A549 (cell line): ENCODE measurements at regions not wholly inside any gene's neighbourhood (a gene's known extent, or its start where the extent isn't known, plus 50 kb on each side); places are given as distances from the start of the nearest gene placed in this dataset.

ENCODE experiments used
- ATAC-seq, 2 experiments: fragments of 200-7000 bp in 1 of 2; fragments of >200 bp in 1 of 2; cut with Nextera tagmentation in 1 of 2; cut with Tn5 transposase in 1 of 2; 3 replicates each; pipeline versions ENCODE4 v1.8.0 to v1.9.1; 2018 to 2020; ENCODE audit warnings: mild to moderate bottlenecking in 1 of 2, moderate library complexity in 1 of 2
- CTCF ChIA-PET: fragments of 300-600 bp; sonication (Branson Sonifier 250); formaldehyde crosslinking; extraction: SDS; loops from one replicate; lab custom pipeline; 2021; ENCODE audit warnings: antibody characterized with exemption, inconsistent platforms; lab: Yijun Ruan, JAX
- POLR2A ChIA-PET: fragments of 350-600 bp; formaldehyde crosslinking; extraction: SDS; loops from one replicate; lab custom pipeline; 2021; ENCODE audit warnings: antibody characterized with exemption, inconsistent platforms; lab: Yijun Ruan, JAX
- DNase-seq, 2 experiments: peaks; one replicate each; pipeline versions ENCODE4 v3.0.0 to v3.0.0-alpha.2; 2011 to 2016; ENCODE audit warnings: low read depth in 1 of 2, low spot score in 1 of 2
- FAIRE-seq: peaks from 2 replicates; lab custom pipeline; 2011; peaks lifted over from hg19 to GRCh38; lab: Jason Lieb, UNC
- H3K27ac ChIP-seq, 2 experiments: fragments of >200 bp; sonication (Bioruptor Twin); formaldehyde crosslinking; 3 replicates each; pipeline ENCODE4 v1.5.1; 2016 to 2017
- H3K4me1 ChIP-seq: fragments of >200 bp; sonication (Bioruptor Twin); formaldehyde crosslinking; 3 replicates; pipeline ENCODE4 v1.6.1; 2016
- H3K4me2 ChIP-seq: fragments of >200 bp; sonication (Bioruptor Twin); formaldehyde crosslinking; 3 replicates; pipeline ENCODE4 v1.6.1; 2016
- H3K4me3 ChIP-seq: fragments of >200 bp; sonication (Bioruptor Twin); formaldehyde crosslinking; 3 replicates; pipeline ENCODE4 v1.5.1; 2016
- H3K9me3 ChIP-seq: fragments of >200 bp; sonication (Bioruptor Twin); formaldehyde crosslinking; 3 replicates; pipeline ENCODE4 v1.6.1; 2016
- EHMT2 ChIP-seq: fragments of 200-600 bp; sonication (generic); IDR thresholded peaks from 2 replicates; pipeline ENCODE4 v1.6.1; 2016; ENCODE audit warnings: antibody characterized with exemption, low read depth, mild to moderate bottlenecking, moderate library complexity
- ESRRA ChIP-seq: fragments of 150-350 bp; IDR thresholded peaks from 2 replicates; pipeline ENCODE4 v1.6.1; 2014; ENCODE audit warnings: mild to moderate bottlenecking, low read length, borderline replicate concordance
- HEYL ChIP-seq: fragments of 250-450 bp; sonication (Bioruptor Pico); IDR thresholded peaks from 2 replicates; pipeline ENCODE4 v1.8.0; 2021; ENCODE audit warnings: mild to moderate bottlenecking, moderate library complexity
- HOXA7 ChIP-seq: fragments of 250-450 bp; sonication (Bioruptor Pico); IDR thresholded peaks from 2 replicates; pipeline ENCODE4 v1.5.0; 2020; ENCODE audit warnings: mild to moderate bottlenecking, moderate library complexity
- HOXB5 ChIP-seq: fragments of 250-450 bp; sonication (Bioruptor Pico); IDR thresholded peaks from 2 replicates; pipeline ENCODE4 v1.5.0; 2020; ENCODE audit warnings: mild to moderate bottlenecking, moderate library complexity
- JUNB ChIP-seq: fragments of >200 bp; sonication (Bioruptor Twin); formaldehyde crosslinking; IDR thresholded peaks from 2 replicates; pipeline ENCODE4 v1.6.1; 2016
- MAFK ChIP-seq: fragments of 450-650 bp; IDR thresholded peaks from 2 replicates; pipeline ENCODE4 v1.6.1; 2014; ENCODE audit not compliant: partially characterized antibody
- MAZ ChIP-seq: fragments of 150-350 bp; IDR thresholded peaks from 2 replicates; pipeline ENCODE4 v1.6.1; 2014; ENCODE audit warnings: antibody characterized with exemption, low read depth, low read length, borderline replicate concordance
- NFE2L2 ChIP-seq: fragments of 150-350 bp; conservative IDR thresholded peaks from 2 replicates; pipeline ENCODE4 v1.6.1; 2014; ENCODE audit warnings: low read length
- NPAS2 ChIP-seq: fragments of 250-450 bp; sonication (Bioruptor Pico); IDR thresholded peaks from 2 replicates; pipeline ENCODE4 v1.8.0; 2022; ENCODE audit warnings: mild to moderate bottlenecking, moderate library complexity, borderline replicate concordance
- PHF8 ChIP-seq: fragments of 200-600 bp; sonication (generic); IDR thresholded peaks from 2 replicates; pipeline ENCODE4 v1.6.1; 2016; ENCODE audit warnings: low read depth, mild to moderate bottlenecking, antibody characterized with exemption, moderate library complexity, borderline replicate concordance
- POLR2AphosphoS2 ChIP-seq: conservative IDR thresholded peaks from 2 replicates; pipeline ENCODE4 v1.6.1; 2012; ENCODE audit warnings: low read length, improper control_type of control experiment, inconsistent platforms
- RCOR1 ChIP-seq: fragments of 150-350 bp; IDR thresholded peaks from 2 replicates; pipeline ENCODE4 v1.6.1; 2014; ENCODE audit warnings: antibody characterized with exemption, low read length, low read depth
- SREBF2 ChIP-seq: fragments of 450-650 bp; IDR thresholded peaks from 2 replicates; pipeline ENCODE4 v1.6.1; 2014; ENCODE audit warnings: mild to moderate bottlenecking, moderate library complexity
- TP53 ChIP-seq: fragments of 250-450 bp; sonication (Bioruptor Pico); IDR thresholded peaks from 2 replicates; pipeline ENCODE4 v1.5.0; 2021; ENCODE audit warnings: mild to moderate bottlenecking, moderate library complexity
- ZFP36 ChIP-seq: fragments of 450-650 bp; IDR thresholded peaks from 2 replicates; pipeline ENCODE4 v1.6.1; 2014; ENCODE audit warnings: borderline replicate concordance; ENCODE audit not compliant: partially characterized antibody
- WGBS: methylation state at CpG from one replicate; pipeline ENCODE4 v1.1.6; 2017; ENCODE audit errors: missing lambda C conversion rate; 5-methylcytosine and 5-hydroxymethylcytosine counted together
- TF ChIP-seq, protein P1 (sequence below): fragments of 200-600 bp; sonication (generic); IDR thresholded peaks from 2 replicates; pipeline ENCODE4 v1.6.1; 2016; ENCODE audit warnings: antibody characterized with exemption, mild to moderate bottlenecking, moderate library complexity
- TF ChIP-seq, protein P2 (sequence below): IDR thresholded peaks from 2 replicates; pipeline ENCODE4 v1.6.1; 2012; ENCODE audit warnings: low read depth, borderline replicate concordance
- TF ChIP-seq, protein P3 (sequence below): fragments of 250-450 bp; sonication (Bioruptor Pico); IDR thresholded peaks from 2 replicates; pipeline ENCODE4 v1.5.0; 2021; ENCODE audit warnings: mild to moderate bottlenecking, moderate library complexity, borderline replicate concordance
- TF ChIP-seq, protein P4 (sequence below): IDR thresholded peaks from 2 replicates; pipeline ENCODE4 v1.6.1; 2012
- TF ChIP-seq, protein P5 (sequence below): fragments of 450-650 bp; IDR thresholded peaks from 2 replicates; pipeline ENCODE4 v1.6.1; 2014; ENCODE audit warnings: antibody characterized with exemption
- TF ChIP-seq, protein P6 (sequence below): fragments of >200 bp; sonication (Bioruptor Twin); formaldehyde crosslinking; IDR thresholded peaks from 2 replicates; pipeline ENCODE4 v1.6.1; 2016
- TF ChIP-seq, protein P7 (sequence below): IDR thresholded peaks from 2 replicates; pipeline ENCODE4 v1.6.1; 2012
- TF ChIP-seq, protein P8 (sequence below): fragments of >200 bp; sonication (Bioruptor Twin); formaldehyde crosslinking; IDR thresholded peaks from 3 replicates; pipeline ENCODE4 v1.5.1; 2016

DNA sequence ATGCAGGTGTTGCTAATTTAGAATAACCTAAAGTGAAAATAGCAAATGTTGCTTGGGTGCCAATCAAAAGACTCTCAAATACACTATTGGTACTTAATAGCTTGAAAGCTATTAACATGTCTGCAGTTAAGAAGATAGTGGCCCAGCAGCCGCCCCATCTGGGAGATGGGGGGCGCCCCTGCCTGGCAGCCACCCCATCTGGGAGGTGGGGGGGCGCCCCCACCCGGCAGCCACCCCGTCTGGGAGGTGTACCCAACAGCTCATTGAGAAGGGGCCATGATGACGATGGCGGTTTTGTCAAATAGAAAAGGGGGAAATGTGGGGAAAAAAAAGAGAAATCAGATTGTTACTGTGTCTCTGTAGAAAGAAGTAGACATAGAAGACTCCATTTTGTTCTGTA, 923.1 kb upstream of the MDGA2 start:
- H3K4me2 ChIP-seq, result no peak overlapping the region
- 3% methylated on average over 7 of the region's 7 CpGs for WGBS
- no peak for FAIRE-seq
- POLR2A ChIA-PET, result no interaction called here
- H3K4me3 ChIP-seq, result no peak overlapping the region
- CTCF ChIA-PET, result interaction anchor here (0.9 kb wide), 1 partner anchor 12 kb away, joined by 3 read pairs; no protein-coding TSS in a partner anchor
- H3K27ac ChIP-seq, result no peak overlapping the region
- DNase-seq, result no peak
- TF ChIP-seq EHMT2 (no peak), POLR2AphosphoS2 (no peak), ZFP36 (no peak), MAZ (no peak), HOXA7 (CRISPR knock-in tag) (no peak), NPAS2 (CRISPR knock-in tag) (no peak)
- TF ChIP-seq, protein P1, sequence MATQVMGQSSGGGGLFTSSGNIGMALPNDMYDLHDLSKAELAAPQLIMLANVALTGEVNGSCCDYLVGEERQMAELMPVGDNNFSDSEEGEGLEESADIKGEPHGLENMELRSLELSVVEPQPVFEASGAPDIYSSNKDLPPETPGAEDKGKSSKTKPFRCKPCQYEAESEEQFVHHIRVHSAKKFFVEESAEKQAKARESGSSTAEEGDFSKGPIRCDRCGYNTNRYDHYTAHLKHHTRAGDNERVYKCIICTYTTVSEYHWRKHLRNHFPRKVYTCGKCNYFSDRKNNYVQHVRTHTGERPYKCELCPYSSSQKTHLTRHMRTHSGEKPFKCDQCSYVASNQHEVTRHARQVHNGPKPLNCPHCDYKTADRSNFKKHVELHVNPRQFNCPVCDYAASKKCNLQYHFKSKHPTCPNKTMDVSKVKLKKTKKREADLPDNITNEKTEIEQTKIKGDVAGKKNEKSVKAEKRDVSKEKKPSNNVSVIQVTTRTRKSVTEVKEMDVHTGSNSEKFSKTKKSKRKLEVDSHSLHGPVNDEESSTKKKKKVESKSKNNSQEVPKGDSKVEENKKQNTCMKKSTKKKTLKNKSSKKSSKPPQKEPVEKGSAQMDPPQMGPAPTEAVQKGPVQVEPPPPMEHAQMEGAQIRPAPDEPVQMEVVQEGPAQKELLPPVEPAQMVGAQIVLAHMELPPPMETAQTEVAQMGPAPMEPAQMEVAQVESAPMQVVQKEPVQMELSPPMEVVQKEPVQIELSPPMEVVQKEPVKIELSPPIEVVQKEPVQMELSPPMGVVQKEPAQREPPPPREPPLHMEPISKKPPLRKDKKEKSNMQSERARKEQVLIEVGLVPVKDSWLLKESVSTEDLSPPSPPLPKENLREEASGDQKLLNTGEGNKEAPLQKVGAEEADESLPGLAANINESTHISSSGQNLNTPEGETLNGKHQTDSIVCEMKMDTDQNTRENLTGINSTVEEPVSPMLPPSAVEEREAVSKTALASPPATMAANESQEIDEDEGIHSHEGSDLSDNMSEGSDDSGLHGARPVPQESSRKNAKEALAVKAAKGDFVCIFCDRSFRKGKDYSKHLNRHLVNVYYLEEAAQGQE, result no peak
- TF ChIP-seq, protein P2, sequence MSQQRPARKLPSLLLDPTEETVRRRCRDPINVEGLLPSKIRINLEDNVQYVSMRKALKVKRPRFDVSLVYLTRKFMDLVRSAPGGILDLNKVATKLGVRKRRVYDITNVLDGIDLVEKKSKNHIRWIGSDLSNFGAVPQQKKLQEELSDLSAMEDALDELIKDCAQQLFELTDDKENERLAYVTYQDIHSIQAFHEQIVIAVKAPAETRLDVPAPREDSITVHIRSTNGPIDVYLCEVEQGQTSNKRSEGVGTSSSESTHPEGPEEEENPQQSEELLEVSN, result no peak
- TF ChIP-seq, protein P3, sequence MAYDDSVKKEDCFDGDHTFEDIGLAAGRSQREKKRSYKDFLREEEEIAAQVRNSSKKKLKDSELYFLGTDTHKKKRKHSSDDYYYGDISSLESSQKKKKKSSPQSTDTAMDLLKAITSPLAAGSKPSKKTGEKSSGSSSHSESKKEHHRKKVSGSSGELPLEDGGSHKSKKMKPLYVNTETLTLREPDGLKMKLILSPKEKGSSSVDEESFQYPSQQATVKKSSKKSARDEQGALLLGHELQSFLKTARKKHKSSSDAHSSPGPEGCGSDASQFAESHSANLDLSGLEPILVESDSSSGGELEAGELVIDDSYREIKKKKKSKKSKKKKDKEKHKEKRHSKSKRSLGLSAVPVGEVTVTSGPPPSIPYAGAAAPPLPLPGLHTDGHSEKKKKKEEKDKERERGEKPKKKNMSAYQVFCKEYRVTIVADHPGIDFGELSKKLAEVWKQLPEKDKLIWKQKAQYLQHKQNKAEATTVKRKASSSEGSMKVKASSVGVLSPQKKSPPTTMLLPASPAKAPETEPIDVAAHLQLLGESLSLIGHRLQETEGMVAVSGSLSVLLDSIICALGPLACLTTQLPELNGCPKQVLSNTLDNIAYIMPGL, result no peak
- TF ChIP-seq, protein P4, sequence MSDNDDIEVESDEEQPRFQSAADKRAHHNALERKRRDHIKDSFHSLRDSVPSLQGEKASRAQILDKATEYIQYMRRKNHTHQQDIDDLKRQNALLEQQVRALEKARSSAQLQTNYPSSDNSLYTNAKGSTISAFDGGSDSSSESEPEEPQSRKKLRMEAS, result no peak
- TF ChIP-seq, protein P5, sequence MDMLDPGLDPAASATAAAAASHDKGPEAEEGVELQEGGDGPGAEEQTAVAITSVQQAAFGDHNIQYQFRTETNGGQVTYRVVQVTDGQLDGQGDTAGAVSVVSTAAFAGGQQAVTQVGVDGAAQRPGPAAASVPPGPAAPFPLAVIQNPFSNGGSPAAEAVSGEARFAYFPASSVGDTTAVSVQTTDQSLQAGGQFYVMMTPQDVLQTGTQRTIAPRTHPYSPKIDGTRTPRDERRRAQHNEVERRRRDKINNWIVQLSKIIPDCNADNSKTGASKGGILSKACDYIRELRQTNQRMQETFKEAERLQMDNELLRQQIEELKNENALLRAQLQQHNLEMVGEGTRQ, result no peak
- H3K9me3 ChIP-seq, result no peaks in the 10 kb centered on the region
- no peak for ATAC-seq
- H3K4me1 ChIP-seq, result no peaks in the 10 kb centered on the region

DNA sequence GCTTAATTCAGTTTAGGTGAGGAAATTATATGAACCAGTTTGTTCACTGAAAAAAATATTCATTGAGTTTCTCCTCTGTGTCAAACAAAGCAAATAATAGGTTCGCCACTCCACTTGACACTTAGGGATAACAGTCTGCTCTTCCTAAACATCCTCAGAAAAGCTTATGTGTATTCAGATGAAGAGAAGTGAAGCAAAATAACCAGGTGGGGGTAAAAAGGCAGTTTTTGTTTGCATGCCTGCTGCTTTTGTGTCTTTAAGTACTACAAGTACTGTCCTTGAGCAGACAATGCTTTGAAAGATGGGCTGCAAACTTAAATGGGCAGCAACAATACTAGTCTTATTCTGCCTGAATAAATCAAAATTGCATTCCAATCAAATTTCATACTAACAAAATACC, 910.7 kb upstream of the MDGA2 start:
- no peaks in the 10 kb centered on the region for H3K9me3 ChIP-seq
- ATAC-seq, result no peak
- WGBS, result 11% methylated on average over 1 of the region's 1 CpG
- no peak for DNase-seq
- ChIA-PET POLR2A (no interaction called here), CTCF (no interaction called here)
- TF ChIP-seq, protein P6, sequence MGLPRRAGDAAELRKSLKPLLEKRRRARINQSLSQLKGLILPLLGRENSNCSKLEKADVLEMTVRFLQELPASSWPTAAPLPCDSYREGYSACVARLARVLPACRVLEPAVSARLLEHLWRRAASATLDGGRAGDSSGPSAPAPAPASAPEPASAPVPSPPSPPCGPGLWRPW, result no peak
- no peak for TF ChIP-seq TP53 (CRISPR knock-in tag)
- TF ChIP-seq HOXB5, result no peak
- TF ChIP-seq HEYL (CRISPR knock-in tag), result no peak
- no peak for TF ChIP-seq JUNB
- TF ChIP-seq PHF8, result no peak
- TF ChIP-seq MAFK, result no peak
- TF ChIP-seq ZFP36, result no peak
- TF ChIP-seq SREBF2, result no peak
- TF ChIP-seq, protein P7, sequence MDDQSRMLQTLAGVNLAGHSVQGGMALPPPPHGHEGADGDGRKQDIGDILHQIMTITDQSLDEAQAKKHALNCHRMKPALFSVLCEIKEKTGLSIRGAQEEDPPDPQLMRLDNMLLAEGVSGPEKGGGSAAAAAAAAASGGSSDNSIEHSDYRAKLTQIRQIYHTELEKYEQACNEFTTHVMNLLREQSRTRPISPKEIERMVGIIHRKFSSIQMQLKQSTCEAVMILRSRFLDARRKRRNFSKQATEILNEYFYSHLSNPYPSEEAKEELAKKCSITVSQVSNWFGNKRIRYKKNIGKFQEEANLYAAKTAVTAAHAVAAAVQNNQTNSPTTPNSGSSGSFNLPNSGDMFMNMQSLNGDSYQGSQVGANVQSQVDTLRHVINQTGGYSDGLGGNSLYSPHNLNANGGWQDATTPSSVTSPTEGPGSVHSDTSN, result no peak
- TF ChIP-seq POLR2AphosphoS2, result no peak
- no peak for TF ChIP-seq NFE2L2
- no peak for TF ChIP-seq ESRRA
- no peak for TF ChIP-seq HOXA7 (CRISPR knock-in tag)
- no peak for TF ChIP-seq RCOR1
- TF ChIP-seq, protein P8, sequence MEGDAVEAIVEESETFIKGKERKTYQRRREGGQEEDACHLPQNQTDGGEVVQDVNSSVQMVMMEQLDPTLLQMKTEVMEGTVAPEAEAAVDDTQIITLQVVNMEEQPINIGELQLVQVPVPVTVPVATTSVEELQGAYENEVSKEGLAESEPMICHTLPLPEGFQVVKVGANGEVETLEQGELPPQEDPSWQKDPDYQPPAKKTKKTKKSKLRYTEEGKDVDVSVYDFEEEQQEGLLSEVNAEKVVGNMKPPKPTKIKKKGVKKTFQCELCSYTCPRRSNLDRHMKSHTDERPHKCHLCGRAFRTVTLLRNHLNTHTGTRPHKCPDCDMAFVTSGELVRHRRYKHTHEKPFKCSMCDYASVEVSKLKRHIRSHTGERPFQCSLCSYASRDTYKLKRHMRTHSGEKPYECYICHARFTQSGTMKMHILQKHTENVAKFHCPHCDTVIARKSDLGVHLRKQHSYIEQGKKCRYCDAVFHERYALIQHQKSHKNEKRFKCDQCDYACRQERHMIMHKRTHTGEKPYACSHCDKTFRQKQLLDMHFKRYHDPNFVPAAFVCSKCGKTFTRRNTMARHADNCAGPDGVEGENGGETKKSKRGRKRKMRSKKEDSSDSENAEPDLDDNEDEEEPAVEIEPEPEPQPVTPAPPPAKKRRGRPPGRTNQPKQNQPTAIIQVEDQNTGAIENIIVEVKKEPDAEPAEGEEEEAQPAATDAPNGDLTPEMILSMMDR, result no peak
- no peak overlapping the region for H3K27ac ChIP-seq
- no peaks in the 10 kb centered on the region for H3K4me1 ChIP-seq
- no peak for FAIRE-seq
- H3K4me2 ChIP-seq, result no peak overlapping the region
- no peak overlapping the region for H3K4me3 ChIP-seq
